ENCODE measurements at regions not wholly inside any gene's neighbourhood (a gene's known extent, or its start where the extent isn't known, plus 50 kb on each side); places are given as distances from the start of the nearest gene placed in this dataset.

- no peaks in the 10 kb centered on the region for H3K36me3 ChIP-seq (ENCODE audit: control insufficient read depth, insufficient read depth, low read length)
- H3K27ac Mint-ChIP-seq = peak overlapping the region in 1 of 2 donors; percentile 70
- DNase-seq = no peak
- H3K4me1 ChIP-seq (ENCODE audit: control insufficient read depth, insufficient read depth, low read length) = peaks cover 9% of the 10 kb centered on the region
- H3K4me3 ChIP-seq (ENCODE audit: low read length) = no peak overlapping the region
- H3K27me3 Mint-ChIP-seq (ENCODE audit: low read depth in 2 of 2) = no peaks in the 10 kb centered on the region
- no peak for ATAC-seq
- 98% methylated on average over 4 of the region's 4 CpGs for WGBS (ENCODE audit: insufficient coverage)
- no peaks in the 10 kb centered on the region for H3K9me3 Mint-ChIP-seq
- peaks cover 20 to 24% of the 10 kb centered on the region in 2 donors for H3K4me1 Mint-ChIP-seq
- H3K9me3 ChIP-seq (ENCODE audit: control insufficient read depth, insufficient read depth, low read length) = no peaks in the 10 kb centered on the region
- peaks cover 7% of the 10 kb centered on the region for H3K36me3 Mint-ChIP-seq
- TF ChIP-seq CTCF (IDR thresholded peaks at IDR 0.05) = no peak
- intact Hi-C loops (cut with micrococcal nuclease) = no loop called here
- no peak overlapping the region for H3K4me3 Mint-ChIP-seq
- H3K27me3 ChIP-seq (ENCODE audit: control insufficient read depth, insufficient read depth, low read length) = no peaks in the 10 kb centered on the region
- H3K27ac ChIP-seq (ENCODE audit: low read length) = no peak overlapping the region
Observed at GRCh38 chr14:97730706-97731105, 933.5 kb downstream of the VRK1 start.

DNA sequence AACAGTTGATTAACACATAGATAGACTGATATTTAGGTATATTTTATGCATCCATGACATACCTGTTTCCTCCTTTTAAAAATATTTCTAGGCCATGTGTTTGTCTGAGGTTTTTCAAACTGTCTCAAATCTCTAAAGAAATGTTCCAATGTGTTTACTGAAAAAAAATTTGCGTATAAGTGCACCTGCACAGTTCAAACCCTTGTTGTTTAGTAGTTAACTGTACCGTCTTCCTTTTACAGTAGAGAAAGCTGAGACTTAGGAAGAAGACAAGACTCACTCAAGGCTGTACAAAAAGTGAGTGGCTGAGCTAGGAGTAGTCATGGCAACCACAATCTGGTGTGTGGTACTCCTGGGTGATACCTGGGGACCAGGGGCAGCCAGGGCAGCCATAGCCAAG lies 934.6 kb downstream of the VRK1 start:
- no peak for DNase-seq
- Histone ChIP-seq H3K9me3 (ENCODE audit: control insufficient read depth, insufficient read depth, low read length) (no peaks in the 10 kb centered on the region), H3K36me3 (ENCODE audit: control insufficient read depth, insufficient read depth, low read length) (no peaks in the 10 kb centered on the region), H3K27me3 (ENCODE audit: control insufficient read depth, insufficient read depth, low read length) (no peaks in the 10 kb centered on the region), H3K27ac (ENCODE audit: low read length) (no peak overlapping the region), H3K4me1 (ENCODE audit: control insufficient read depth, insufficient read depth, low read length) (peaks cover 7% of the 10 kb centered on the region), H3K4me3 (ENCODE audit: low read length) (no peak overlapping the region)
- H3K9me3 Mint-ChIP-seq = no peaks in the 10 kb centered on the region
- WGBS (ENCODE audit: insufficient coverage) = 88% methylated on average over 2 of the region's 2 CpGs
- H3K27me3 Mint-ChIP-seq (ENCODE audit: low read depth in 2 of 2) = no peaks in the 10 kb centered on the region
- ATAC-seq = no peak
- H3K4me3 Mint-ChIP-seq = no peak overlapping the region
- TF ChIP-seq CTCF (IDR thresholded peaks at IDR 0.05) = no peak
- no peak overlapping the region for H3K27ac Mint-ChIP-seq
- H3K36me3 Mint-ChIP-seq = peaks cover 7% of the 10 kb centered on the region
- intact Hi-C loops (cut with micrococcal nuclease) = no loop called here
- H3K4me1 Mint-ChIP-seq = peaks cover 11 to 15% of the 10 kb centered on the region in 2 donors

DNA sequence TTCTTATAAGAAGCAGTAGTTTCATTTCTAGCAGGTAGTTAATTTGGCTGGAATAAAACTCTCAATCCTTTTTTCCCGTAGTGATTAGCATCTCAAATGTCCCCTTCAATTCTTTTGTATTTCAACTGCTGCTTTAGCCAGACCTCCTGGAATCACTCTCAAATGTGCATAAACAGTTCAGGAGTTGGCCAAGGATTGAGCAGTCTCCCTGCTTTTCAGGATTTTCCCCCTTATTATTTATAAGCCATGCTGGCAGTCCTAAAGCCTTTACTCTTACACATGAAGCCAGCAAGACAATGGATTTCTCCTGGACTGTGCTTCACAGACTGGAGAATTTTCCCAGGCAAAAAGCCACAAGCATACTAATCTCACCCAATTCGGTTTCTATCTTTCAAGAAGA lies 950.1 kb downstream of the VRK1 start:
- intact Hi-C loops (cut with micrococcal nuclease) = no loop called here
- Mint-ChIP-seq H3K27ac (no peak overlapping the region), H3K9me3 (no peaks in the 10 kb centered on the region), H3K36me3 (no peaks in the 10 kb centered on the region), H3K27me3 (ENCODE audit: low read depth in 2 of 2) (no peaks in the 10 kb centered on the region), H3K4me1 (peaks cover 0 to 13% of the 10 kb centered on the region in 2 donors), H3K4me3 (no peak overlapping the region)
- H3K4me3 ChIP-seq (ENCODE audit: low read length) = no peak overlapping the region
- no peak overlapping the region for H3K27ac ChIP-seq (ENCODE audit: low read length)
- no peaks in the 10 kb centered on the region for H3K9me3 ChIP-seq (ENCODE audit: control insufficient read depth, insufficient read depth, low read length)
- H3K36me3 ChIP-seq (ENCODE audit: control insufficient read depth, insufficient read depth, low read length) = no peaks in the 10 kb centered on the region
- no peak for DNase-seq
- ATAC-seq = no peak
- H3K27me3 ChIP-seq (ENCODE audit: control insufficient read depth, insufficient read depth, low read length) = no peaks in the 10 kb centered on the region
- WGBS (ENCODE audit: insufficient coverage) = 76% methylated on average over 2 of the region's 2 CpGs
- H3K4me1 ChIP-seq (ENCODE audit: control insufficient read depth, insufficient read depth, low read length) = no peaks in the 10 kb centered on the region
- no peak for TF ChIP-seq CTCF (IDR thresholded peaks at IDR 0.05)

GRCh38 chr14:97748616-97749015 lies 951.4 kb downstream of the VRK1 start:
- Histone ChIP-seq H3K36me3 (ENCODE audit: control insufficient read depth, insufficient read depth, low read length) (no peaks in the 10 kb centered on the region), H3K9me3 (ENCODE audit: control insufficient read depth, insufficient read depth, low read length) (no peaks in the 10 kb centered on the region), H3K4me1 (ENCODE audit: control insufficient read depth, insufficient read depth, low read length) (no peaks in the 10 kb centered on the region), H3K27me3 (ENCODE audit: control insufficient read depth, insufficient read depth, low read length) (no peaks in the 10 kb centered on the region), H3K4me3 (ENCODE audit: low read length) (no peak overlapping the region), H3K27ac (ENCODE audit: low read length) (no peak overlapping the region)
- WGBS (ENCODE audit: insufficient coverage) = 83% methylated on average over 5 of the region's 5 CpGs
- Mint-ChIP-seq H3K27me3 (ENCODE audit: low read depth in 2 of 2) (no peaks in the 10 kb centered on the region), H3K9me3 (no peaks in the 10 kb centered on the region), H3K4me1 (peaks cover 0 to 13% of the 10 kb centered on the region in 2 donors), H3K27ac (no peak overlapping the region), H3K4me3 (no peak overlapping the region), H3K36me3 (no peaks in the 10 kb centered on the region)
- TF ChIP-seq CTCF (IDR thresholded peaks at IDR 0.05) = no peak
- intact Hi-C loops (cut with micrococcal nuclease) = no loop called here
- no peak for ATAC-seq
- DNase-seq = no peak
